Panc1 (cell line): ENCODE measurements at regions not wholly inside any gene's neighbourhood (a gene's known extent, or its start where the extent isn't known, plus 50 kb on each side); places are given as distances from the start of the nearest gene placed in this dataset.

Source experiments
- ATAC-seq: fragments of 200-7000 bp; cut with Tn5 transposase; 2 replicates; pipeline ENCODE4 v1.9.1; 2020; ENCODE audit warnings: mild to moderate bottlenecking, moderate library complexity
- BruUV-seq: library from RNA; stranded (reverse); fragments of 400-500 nt; replicated peaks from 2 replicates; lab custom pipeline; 2021; lab: Mats Ljungman, UMichigan
- CTCF ChIA-PET: fragments of 300-600 bp; sonication (Branson Sonifier 250); formaldehyde crosslinking; loops from one replicate; lab custom pipeline; 2022; ENCODE audit warnings: antibody characterized with exemption; lab: Charles Lee
- POLR2A ChIA-PET: fragments of 300-600 bp; sonication (Branson Sonifier 250); formaldehyde crosslinking; loops from one replicate; lab custom pipeline; 2022; ENCODE audit warnings: antibody characterized with exemption; lab: Charles Lee
- DNase-seq: peaks from one replicate; pipeline ENCODE4 v3.0.0-alpha.2; 2010; ENCODE audit warnings: low read depth, low spot score
- H3K27ac ChIP-seq: 2 replicates; pipeline ENCODE4 v1.5.1; 2011; ENCODE audit warnings: mild to moderate bottlenecking, low read length, inconsistent platforms
- H3K27me3 ChIP-seq: fragments of 200-500 bp; sonication (Bioruptor generic); 2 replicates; pipeline ENCODE4 v1.6.0; 2014; ENCODE audit warnings: low read length, inconsistent platforms; ENCODE audit not compliant: control insufficient read depth, insufficient read depth
- H3K36me3 ChIP-seq: fragments of 200-500 bp; sonication (Bioruptor generic); 2 replicates; pipeline ENCODE4 v1.5.1; 2014; ENCODE audit warnings: inconsistent platforms, mild to moderate bottlenecking, low read length, moderate library complexity; ENCODE audit not compliant: control insufficient read depth, insufficient read depth
- H3K4me1 ChIP-seq: 2 replicates; pipeline ENCODE4 v1.5.1; 2011; ENCODE audit warnings: inconsistent platforms, mild to moderate bottlenecking, low read length, moderate library complexity; ENCODE audit not compliant: control insufficient read depth, insufficient read depth
- H3K4me3 ChIP-seq, 2 experiments: 2 replicates each; pipeline ENCODE4 v1.5.1; 2011 to 2012; ENCODE audit warnings: low read depth in 2 of 2, low read length in 2 of 2, mild to moderate bottlenecking in 2 of 2, inconsistent platforms in 1 of 2, moderate library complexity in 1 of 2
- H3K9me3 ChIP-seq: fragments of 200-500 bp; sonication (Bioruptor generic); 2 replicates; pipeline ENCODE4 v1.5.1; 2014; ENCODE audit warnings: low read depth, mild to moderate bottlenecking, inconsistent platforms, low read length, moderate library complexity; ENCODE audit not compliant: control insufficient read depth, insufficient read depth
- CTCF ChIP-seq: fragments of 450-650 bp; IDR thresholded peaks from 2 replicates; pipeline ENCODE4 v1.5.1; 2017; ENCODE audit warnings: mild to moderate bottlenecking
- POLR2AphosphoS5 ChIP-seq: IDR thresholded peaks from 2 replicates; pipeline ENCODE4 v1.6.1; 2012; ENCODE audit warnings: mild to moderate bottlenecking, low read depth, low read length, moderate library complexity
- REST ChIP-seq, 2 experiments: IDR thresholded peaks; 2 replicates each; pipeline ENCODE4 v1.6.1; 2011 to 2012; ENCODE audit warnings: low read depth in 2 of 2, control low read depth in 1 of 2, low read length in 1 of 2, mild to moderate bottlenecking in 1 of 2, moderate library complexity in 1 of 2; ENCODE audit not compliant: insufficient read depth in 1 of 2
- SIN3A ChIP-seq: IDR thresholded peaks from 2 replicates; pipeline ENCODE4 v1.6.1; 2012; ENCODE audit warnings: low read depth, mild to moderate bottlenecking, low read length, moderate library complexity, borderline replicate concordance; ENCODE audit not compliant: insufficient read depth
- TCF7L2 ChIP-seq: IDR thresholded peaks from 2 replicates; pipeline ENCODE4 v1.6.1; 2011; ENCODE audit warnings: mild to moderate bottlenecking, low read depth, low read length, inconsistent platforms
- in situ Hi-C: cut with HindIII; loops from 2 replicates; pipeline ENCODE4 v1.10.0; 2016; ENCODE audit warnings: low sequenced_read_pairs, low pct_unique_long_range_greater_than_20kb
- intact Hi-C: fragments of 100-400 bp; cut with micrococcal nuclease; formaldehyde crosslinking; loops from one replicate; pipeline ENCODE4 v1.10.0; 2022; ENCODE audit not compliant: unreplicated experiment

GRCh38 chr16:5326395-5326794, 228.8 kb upstream of the EEF2KMT start:
- CTCF ChIA-PET: no interaction called here
- no peak overlapping the region for H3K27ac ChIP-seq
- H3K4me3 ChIP-seq: no peak overlapping the region
- in situ Hi-C loops (no loop called here), intact Hi-C loops (no loop called here)
- BruUV-seq: no TSS peak
- H3K27me3 ChIP-seq: peaks cover 8% of the 10 kb centered on the region
- POLR2A ChIA-PET: no interaction called here
- H3K9me3 ChIP-seq: no peaks in the 10 kb centered on the region
- no peaks in the 10 kb centered on the region for H3K36me3 ChIP-seq
- ATAC-seq: no peak
- TF ChIP-seq TCF7L2 (no peak), CTCF (no peak), POLR2AphosphoS5 (no peak), REST (IDR thresholded peaks at IDR 0.05; ENCODE audit: insufficient read depth in 1 of 2, low read depth in 2 of 2, low read length in 1 of 2) (no peak), SIN3A (no peak)
- DNase-seq: no peak
- H3K4me1 ChIP-seq: no peaks in the 10 kb centered on the region

GRCh38 chr16:5325932-5326331, 228.3 kb upstream of the EEF2KMT start:
- CTCF ChIA-PET: no interaction called here
- TF ChIP-seq POLR2AphosphoS5 (no peak), CTCF (no peak), TCF7L2 (no peak), SIN3A (no peak), REST (IDR thresholded peaks at IDR 0.05; ENCODE audit: insufficient read depth in 1 of 2, low read depth in 2 of 2, low read length in 1 of 2) (no peak)
- in situ Hi-C loops: no loop called here

More at GRCh38 chr16:5325932-5326331, 228.3 kb upstream of the EEF2KMT start:
- DNase-seq: no peak
- peaks cover 8% of the 10 kb centered on the region for H3K27me3 ChIP-seq
- H3K4me3 ChIP-seq: no peak overlapping the region
- no peaks in the 10 kb centered on the region for H3K4me1 ChIP-seq
- H3K27ac ChIP-seq: no peak overlapping the region
- no peak for ATAC-seq
- no TSS peak for BruUV-seq
- POLR2A ChIA-PET: no interaction called here
- no peaks in the 10 kb centered on the region for H3K36me3 ChIP-seq
- H3K9me3 ChIP-seq: no peaks in the 10 kb centered on the region
- intact Hi-C loops: no loop called here
